Chondrocyte (in vitro differentiated cells): ENCODE measurements at regions not wholly inside any gene's neighbourhood (a gene's known extent, or its start where the extent isn't known, plus 50 kb on each side); places are given as distances from the start of the nearest gene placed in this dataset.

ENCODE experiments used
- DNase-seq: peaks from one replicate; pipeline ENCODE4 v3.0.0; 2021; ENCODE audit warnings: mixed read lengths, low spot score
- H3K27ac Mint-ChIP-seq: one replicate; pipeline ENCODE4 v1.8.0; 2021; ENCODE audit warnings: mild to moderate bottlenecking, moderate library complexity, mixed read lengths; ENCODE audit not compliant: unreplicated experiment
- H3K27me3 Mint-ChIP-seq: 2 replicates; pipeline ENCODE4 v1.8.0; 2021; ENCODE audit warnings: low read depth, mixed read lengths
- H3K36me3 Mint-ChIP-seq: 2 replicates; pipeline ENCODE4 v1.8.0; 2021; ENCODE audit warnings: low read depth, mixed read lengths
- H3K4me1 Mint-ChIP-seq: 2 replicates; pipeline ENCODE4 v1.8.0; 2021; ENCODE audit warnings: low read depth, mild to moderate bottlenecking, mixed read lengths
- H3K4me3 Mint-ChIP-seq: one replicate; pipeline ENCODE4 v1.8.0; 2021; ENCODE audit warnings: mild to moderate bottlenecking, moderate library complexity, mixed read lengths; ENCODE audit not compliant: unreplicated experiment
- H3K9me3 Mint-ChIP-seq: 2 replicates; pipeline ENCODE4 v1.8.0; 2021; ENCODE audit warnings: low read depth, mixed read lengths
- TF ChIP-seq, protein P1 (sequence below): fragments of 200-600 bp; sonication (generic); IDR thresholded peaks from 2 replicates; pipeline ENCODE4 v1.5.0; 2021; ENCODE audit warnings: antibody characterized with exemption, mild to moderate bottlenecking, moderate library complexity

DNA sequence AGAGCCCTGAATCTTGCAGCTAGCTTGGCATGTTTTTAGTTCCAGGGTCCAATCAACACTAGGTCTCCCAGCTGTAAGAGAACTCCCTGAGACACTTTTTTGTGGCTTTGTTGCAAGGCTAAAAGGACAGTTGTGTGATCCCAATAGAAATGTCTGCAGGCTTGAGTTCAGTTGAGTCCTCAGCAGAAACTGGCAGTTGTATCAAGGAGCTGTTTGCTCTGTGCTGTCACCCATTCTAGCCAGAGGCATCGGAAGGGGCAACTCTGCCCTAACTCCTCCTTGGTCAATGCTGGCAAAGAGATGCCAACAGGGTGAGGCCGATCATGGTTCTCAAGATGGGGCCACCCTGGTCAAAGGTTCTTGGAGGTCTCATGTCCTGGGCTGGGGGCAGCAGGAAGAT, 224.1 kb downstream of the BUB3 start:
- Mint-ChIP-seq H3K36me3 (no peaks in the 10 kb centered on the region), H3K27ac (no peak overlapping the region), H3K4me1 (no peaks in the 10 kb centered on the region), H3K4me3 (no peak overlapping the region), H3K27me3 (peaks cover 5% of the 10 kb centered on the region), H3K9me3 (no peaks in the 10 kb centered on the region)
- no peak for DNase-seq
- TF ChIP-seq, protein P1, sequence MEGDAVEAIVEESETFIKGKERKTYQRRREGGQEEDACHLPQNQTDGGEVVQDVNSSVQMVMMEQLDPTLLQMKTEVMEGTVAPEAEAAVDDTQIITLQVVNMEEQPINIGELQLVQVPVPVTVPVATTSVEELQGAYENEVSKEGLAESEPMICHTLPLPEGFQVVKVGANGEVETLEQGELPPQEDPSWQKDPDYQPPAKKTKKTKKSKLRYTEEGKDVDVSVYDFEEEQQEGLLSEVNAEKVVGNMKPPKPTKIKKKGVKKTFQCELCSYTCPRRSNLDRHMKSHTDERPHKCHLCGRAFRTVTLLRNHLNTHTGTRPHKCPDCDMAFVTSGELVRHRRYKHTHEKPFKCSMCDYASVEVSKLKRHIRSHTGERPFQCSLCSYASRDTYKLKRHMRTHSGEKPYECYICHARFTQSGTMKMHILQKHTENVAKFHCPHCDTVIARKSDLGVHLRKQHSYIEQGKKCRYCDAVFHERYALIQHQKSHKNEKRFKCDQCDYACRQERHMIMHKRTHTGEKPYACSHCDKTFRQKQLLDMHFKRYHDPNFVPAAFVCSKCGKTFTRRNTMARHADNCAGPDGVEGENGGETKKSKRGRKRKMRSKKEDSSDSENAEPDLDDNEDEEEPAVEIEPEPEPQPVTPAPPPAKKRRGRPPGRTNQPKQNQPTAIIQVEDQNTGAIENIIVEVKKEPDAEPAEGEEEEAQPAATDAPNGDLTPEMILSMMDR: no peak

DNA sequence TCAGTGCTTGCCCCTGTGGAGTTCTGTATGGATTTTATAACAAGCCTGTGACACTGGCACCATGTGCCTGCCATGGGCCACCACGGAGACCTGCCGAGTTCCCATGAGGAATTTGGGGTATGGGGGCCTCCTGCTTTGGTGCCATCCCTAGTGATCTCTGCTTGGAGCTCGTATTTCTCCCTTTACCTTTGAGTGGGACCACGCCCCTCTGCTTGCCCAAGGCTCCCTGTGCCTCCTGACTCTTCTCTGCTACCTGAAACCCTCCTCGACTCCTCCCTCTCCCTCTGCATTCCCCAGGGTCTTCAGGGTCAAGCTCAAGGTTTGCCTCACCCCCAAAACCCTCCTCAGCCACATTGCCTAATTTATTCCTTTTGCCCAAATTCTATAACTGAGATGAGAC, 225.0 kb downstream of the BUB3 start:
- TF ChIP-seq, protein P1: no peak
- H3K27ac Mint-ChIP-seq: no peak overlapping the region
- no peaks in the 10 kb centered on the region for H3K4me1 Mint-ChIP-seq
- no peaks in the 10 kb centered on the region for H3K9me3 Mint-ChIP-seq
- no peak overlapping the region for H3K4me3 Mint-ChIP-seq
- H3K36me3 Mint-ChIP-seq: no peaks in the 10 kb centered on the region
- no peak for DNase-seq
- peaks cover 10% of the 10 kb centered on the region for H3K27me3 Mint-ChIP-seq

DNA sequence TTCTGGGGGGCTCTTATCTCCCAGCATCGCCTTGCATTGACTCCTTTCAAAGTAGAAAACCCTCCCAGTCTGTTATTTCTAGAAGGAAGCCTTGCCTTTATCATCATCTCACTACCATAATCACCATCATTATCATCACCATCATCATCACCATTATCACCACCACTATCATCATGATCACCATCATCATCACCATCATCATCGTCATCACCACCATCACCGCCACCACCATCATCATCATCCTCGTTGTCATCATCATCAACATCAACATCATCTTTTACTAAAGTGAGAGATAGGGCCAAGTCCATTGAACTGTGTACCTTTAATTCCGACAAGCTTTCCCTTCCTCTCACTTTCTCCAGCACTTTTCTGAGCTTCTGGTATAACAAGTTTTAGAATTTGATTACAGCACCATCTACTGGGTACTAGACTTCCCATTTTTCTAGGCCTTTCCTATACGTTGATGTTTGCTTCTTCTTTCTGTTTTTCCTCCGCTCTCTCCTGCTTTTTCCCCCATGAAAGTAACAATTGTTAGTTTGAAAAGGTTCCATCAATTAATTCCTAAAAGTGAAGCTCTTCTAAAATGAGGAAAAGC, 226.4 kb downstream of the BUB3 start:
- H3K27me3 Mint-ChIP-seq: peaks cover 6% of the 10 kb centered on the region
- TF ChIP-seq, protein P1: peak; percentile 76
- peaks cover 2% of the 10 kb centered on the region for H3K9me3 Mint-ChIP-seq
- H3K36me3 Mint-ChIP-seq: no peaks in the 10 kb centered on the region
- no peak for DNase-seq
- no peak overlapping the region for H3K27ac Mint-ChIP-seq
- no peak overlapping the region for H3K4me3 Mint-ChIP-seq
- no peaks in the 10 kb centered on the region for H3K4me1 Mint-ChIP-seq

DNA sequence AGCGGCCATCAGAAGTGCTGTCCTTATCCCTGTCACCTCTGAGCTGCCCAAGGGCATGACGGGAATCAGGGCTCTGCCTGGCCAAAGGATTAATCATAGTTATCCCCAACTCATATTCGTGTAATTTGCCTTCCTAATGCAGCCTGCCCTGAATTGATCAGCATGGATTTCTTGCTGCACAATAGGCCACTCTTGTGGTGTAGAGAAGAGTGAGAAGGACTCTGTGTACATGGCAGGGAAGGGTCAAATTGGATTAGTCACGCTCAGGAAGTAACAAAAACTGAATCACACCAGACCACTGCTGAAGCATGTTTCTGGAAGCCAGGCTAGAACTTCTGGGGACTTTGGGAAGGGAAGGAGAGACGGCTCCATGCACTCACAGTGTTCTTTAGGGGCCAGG, 227.0 kb downstream of the BUB3 start:
- no peak overlapping the region for H3K27ac Mint-ChIP-seq
- H3K27me3 Mint-ChIP-seq: peaks cover 6% of the 10 kb centered on the region
- H3K4me3 Mint-ChIP-seq: no peak overlapping the region
- no peaks in the 10 kb centered on the region for H3K4me1 Mint-ChIP-seq
- DNase-seq: no peak
- no peaks in the 10 kb centered on the region for H3K36me3 Mint-ChIP-seq
- TF ChIP-seq, protein P1: no peak
- H3K9me3 Mint-ChIP-seq: peaks cover 6% of the 10 kb centered on the region

DNA sequence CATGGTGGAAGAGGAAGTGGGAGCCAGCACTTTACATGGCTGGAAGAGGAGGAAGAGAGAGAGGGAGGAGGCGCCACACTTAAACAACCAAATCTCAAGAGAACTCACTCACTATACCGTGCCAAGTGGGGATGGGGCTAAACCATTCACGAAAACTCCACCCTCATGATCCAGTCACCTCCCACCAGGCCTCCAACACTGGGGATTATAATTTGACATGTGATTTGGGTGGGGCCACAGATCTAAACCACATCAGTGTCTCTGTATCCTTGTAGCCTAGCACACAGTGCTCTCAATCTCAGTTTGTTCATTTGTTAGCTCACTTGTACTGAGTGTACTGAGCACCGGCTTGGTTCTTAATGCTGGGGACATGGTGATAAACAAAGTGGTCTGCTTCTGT, 228.3 kb downstream of the BUB3 start:
- H3K36me3 Mint-ChIP-seq: no peaks in the 10 kb centered on the region
- no peak for DNase-seq
- H3K9me3 Mint-ChIP-seq: peaks cover 14% of the 10 kb centered on the region
- no peaks in the 10 kb centered on the region for H3K4me1 Mint-ChIP-seq
- no peak overlapping the region for H3K27ac Mint-ChIP-seq
- TF ChIP-seq, protein P1: no peak
- peaks cover 6% of the 10 kb centered on the region for H3K27me3 Mint-ChIP-seq
- no peak overlapping the region for H3K4me3 Mint-ChIP-seq
